HepG2 (cell line): ENCODE measurements at regions not wholly inside any gene's neighbourhood (a gene's known extent, or its start where the extent isn't known, plus 50 kb on each side); places are given as distances from the start of the nearest gene placed in this dataset.

Experiments
- ATAC-seq: fragments of 200-7000 bp; cut with Tn5 transposase; 3 replicates; pipeline ENCODE4 v1.9.1; 2020; ENCODE audit warnings: mild to moderate bottlenecking, moderate library complexity
- BruUV-seq: library from RNA; stranded (reverse); fragments of 400-500 nt; replicated peaks from 2 replicates; lab custom pipeline; 2021; lab: Mats Ljungman, UMichigan
- CTCF ChIA-PET: fragments of 300-600 bp; formaldehyde crosslinking; extraction: SDS; loops from one replicate; lab custom pipeline; 2021; ENCODE audit warnings: low total read pairs, inconsistent platforms, low intra/inter-chr PET ratio; lab: Yijun Ruan, JAX
- POLR2A ChIA-PET: fragments of 350-600 bp; sonication (Branson Sonifier 250); formaldehyde crosslinking; loops from one replicate; lab custom pipeline; 2020; ENCODE audit warnings: antibody characterized with exemption, inconsistent platforms; lab: Yijun Ruan, JAX
- DNase-seq: peaks from one replicate; pipeline ENCODE4 v3.0.0-alpha.2; 2015; ENCODE audit warnings: low spot score
- FAIRE-seq: peaks from 3 replicates; lab custom pipeline; 2011; peaks lifted over from hg19 to GRCh38; lab: Jason Lieb, UNC
- H2AFZ ChIP-seq: one replicate; pipeline ENCODE4 v1.6.1; 2011; ENCODE audit warnings: low read length, inconsistent platforms
- H3K27ac ChIP-seq: fragments of 300-600 bp; 3 replicates; pipeline ENCODE4 v1.8.0; 2011; ENCODE audit warnings: mixed run types, mild to moderate bottlenecking, mixed read lengths, low read length, inconsistent platforms; ENCODE audit not compliant: insufficient read depth; ENCODE audit errors: extremely low read length
- H3K27me3 ChIP-seq, 2 experiments: fragments of 200-600 bp in 1 of 2; 2 replicates in 1 of 2; 3 replicates in 1 of 2; pipeline versions ENCODE4 v1.6.0 to v1.8.0; 2011; ENCODE audit warnings: low read length in 2 of 2, mild to moderate bottlenecking in 2 of 2, moderate library complexity in 2 of 2, inconsistent platforms in 1 of 2; ENCODE audit not compliant: insufficient read depth in 2 of 2, control insufficient read depth in 1 of 2
- H3K36me3 ChIP-seq, 2 experiments: fragments of 200-600 bp in 1 of 2; replicated peaks in 1 of 2; 2 replicates in 1 of 2; 3 replicates in 1 of 2; pipeline versions ENCODE4 v1.5.1 to v1.8.0; 2011; ENCODE audit warnings: low read length in 2 of 2, inconsistent platforms in 1 of 2; ENCODE audit not compliant: insufficient read depth in 2 of 2, control insufficient read depth in 1 of 2
- H3K4me1 ChIP-seq: 2 replicates; pipeline ENCODE4 v1.5.1; 2012; ENCODE audit warnings: low read length, inconsistent platforms; ENCODE audit not compliant: insufficient read depth
- H3K4me2 ChIP-seq: 2 replicates; pipeline ENCODE4 v1.6.0; 2011; ENCODE audit warnings: low read depth, low read length, inconsistent platforms
- H3K4me3 ChIP-seq, 3 experiments: fragments of 200-600 bp in 1 of 3; sonication (generic), shearing (Covaris generic) in 1 of 3; replicated peaks in 1 of 3; 2 replicates each; pipeline ENCODE4 v1.5.1; 2011 to 2016; ENCODE audit warnings: low read length in 3 of 3, inconsistent platforms in 2 of 3, low read depth in 2 of 3, mild to moderate bottlenecking in 2 of 3, control low read depth in 1 of 3, mixed read lengths in 1 of 3; ENCODE audit not compliant: insufficient read depth in 1 of 3
- H3K79me2 ChIP-seq: one replicate; pipeline ENCODE4 v1.6.1; 2011; ENCODE audit warnings: low read length, inconsistent platforms; ENCODE audit not compliant: insufficient read depth
- H3K9ac ChIP-seq: 2 replicates; pipeline ENCODE4 v1.6.0; 2011; ENCODE audit warnings: mild to moderate bottlenecking, low read depth, low read length, inconsistent platforms; ENCODE audit not compliant: insufficient read depth
- H3K9me3 ChIP-seq: 2 replicates; pipeline ENCODE4 v1.5.1; 2012; ENCODE audit warnings: mild to moderate bottlenecking, low read length
- H4K20me1 ChIP-seq: 2 replicates; pipeline ENCODE4 v1.6.0; 2011; ENCODE audit warnings: inconsistent platforms, mild to moderate bottlenecking, low read length, moderate library complexity; ENCODE audit not compliant: insufficient read depth
- ATF7 ChIP-seq, 2 experiments: fragments of 450-650 bp in 1 of 2; sonication (generic) in 1 of 2; formaldehyde crosslinking in 1 of 2; IDR thresholded peaks; 2 replicates each; pipeline versions ENCODE4 v1.4.0 to v1.6.1; 2016 to 2020; ENCODE audit warnings: antibody characterized with exemption in 1 of 2, mild to moderate bottlenecking in 1 of 2, missing genetic modification reagents in 1 of 2
- EP300 ChIP-seq, 3 experiments: sonication (generic) in 1 of 3; formaldehyde crosslinking in 1 of 3; IDR thresholded peaks; 2 replicates each; pipeline versions ENCODE4 v1.5.1 to v1.6.1; 2011 to 2020; ENCODE audit warnings: low read depth in 2 of 3, low read length in 2 of 3, borderline replicate concordance in 1 of 3, improper control_type of control experiment in 1 of 3, mild to moderate bottlenecking in 1 of 3, missing genetic modification reagents in 1 of 3, moderate library complexity in 1 of 3
- ETV6 ChIP-seq: sonication (generic); formaldehyde crosslinking; conservative IDR thresholded peaks from 2 replicates; pipeline ENCODE4 v1.4.0; 2020; ENCODE audit warnings: missing genetic modification reagents
- HCFC1 ChIP-seq: fragments of 150-350 bp; IDR thresholded peaks from 2 replicates; pipeline ENCODE4 v1.6.1; 2014; ENCODE audit warnings: low read depth, low read length
- KDM3A ChIP-seq: IDR thresholded peaks from 2 replicates; pipeline ENCODE4 v1.6.1; 2018; ENCODE audit warnings: low read depth, missing compliant biosample characterization
- NCOA1 ChIP-seq: sonication (generic); formaldehyde crosslinking; IDR thresholded peaks from 2 replicates; pipeline ENCODE4 v1.9.0; 2021; ENCODE audit warnings: missing genetic modification reagents
- NFE2 ChIP-seq: sonication (generic); formaldehyde crosslinking; IDR thresholded peaks from 2 replicates; pipeline ENCODE4 v1.4.0; 2020; ENCODE audit warnings: missing genetic modification reagents
- POLR2AphosphoS5 ChIP-seq: IDR thresholded peaks from 2 replicates; pipeline ENCODE4 v1.6.1; 2012; ENCODE audit warnings: low read depth, low read length
- TSC22D2 ChIP-seq: sonication (generic); formaldehyde crosslinking; IDR thresholded peaks from 2 replicates; pipeline ENCODE4 v1.5.1; 2020; ENCODE audit warnings: missing genetic modification reagents, mild to moderate bottlenecking, borderline replicate concordance
- ZFP41 ChIP-seq: sonication (generic); formaldehyde crosslinking; IDR thresholded peaks from 2 replicates; pipeline ENCODE4 v1.4.0; 2020; ENCODE audit warnings: mild to moderate bottlenecking, missing genetic modification reagents, borderline replicate concordance
- ZNF143 ChIP-seq: sonication (generic); formaldehyde crosslinking; IDR thresholded peaks from 2 replicates; pipeline ENCODE4 v1.4.0; 2020; ENCODE audit warnings: missing genetic modification reagents
- ZNF274 ChIP-seq: sonication (generic); formaldehyde crosslinking; IDR thresholded peaks from 2 replicates; pipeline ENCODE4 v1.5.1; 2020; ENCODE audit warnings: mild to moderate bottlenecking, missing genetic modification reagents
- ZNF326 ChIP-seq: sonication (generic); formaldehyde crosslinking; IDR thresholded peaks from 2 replicates; pipeline ENCODE4 v1.4.0; 2020; ENCODE audit warnings: missing genetic modification reagents, borderline replicate concordance
- ZNF589 ChIP-seq: sonication (generic); formaldehyde crosslinking; conservative IDR thresholded peaks from 2 replicates; pipeline ENCODE4 v1.8.0; 2022; ENCODE audit warnings: mild to moderate bottlenecking, moderate library complexity, missing genetic modification reagents
- ZNF773 ChIP-seq: sonication (generic); formaldehyde crosslinking; IDR thresholded peaks from 2 replicates; pipeline ENCODE4 v1.4.0; 2020; ENCODE audit warnings: missing genetic modification reagents, borderline replicate concordance
- WGBS: methylation state at CpG from one replicate; pipeline ENCODE4 v1.1.6; 2017; ENCODE audit warnings: low lambda C conversion rate; 5-methylcytosine and 5-hydroxymethylcytosine counted together
- in situ Hi-C: cut with HindIII; loops from 2 replicates; pipeline ENCODE4 v1.10.0; 2017; ENCODE audit warnings: low pct_unique_long_range_greater_than_20kb; ENCODE audit not compliant: extremely low pct_ligation_motif_present
- intact Hi-C: fragments of 100-400 bp; cut with micrococcal nuclease; formaldehyde crosslinking; loops from one replicate; pipeline ENCODE4 v1.10.0; 2022; ENCODE audit not compliant: unreplicated experiment
- TF ChIP-seq, protein P1 (sequence below): IDR thresholded peaks from 2 replicates; pipeline ENCODE4 v1.6.1; 2016; ENCODE audit warnings: low read depth
- TF ChIP-seq, protein P2 (sequence below): sonication (generic); IDR thresholded peaks from 2 replicates; pipeline ENCODE4 v1.6.1; 2016; ENCODE audit warnings: low read depth, borderline replicate concordance
- TF ChIP-seq, protein P3 (sequence below): sonication (generic); formaldehyde crosslinking; IDR thresholded peaks from 2 replicates; pipeline ENCODE4 v1.9.0; 2021; ENCODE audit warnings: missing genetic modification reagents, mild to moderate bottlenecking, borderline replicate concordance
- TF ChIP-seq, protein P4 (sequence below): sonication (generic); formaldehyde crosslinking; IDR thresholded peaks from 2 replicates; pipeline ENCODE4 v1.8.1; 2023; ENCODE audit warnings: mild to moderate bottlenecking, inconsistent platforms, moderate library complexity, missing genetic modification reagents, borderline replicate concordance

GRCh38 chr9:135222881-135223760 lies 135.7 kb downstream of the OLFM1 start:
- no peaks in the 10 kb centered on the region for H3K4me1 ChIP-seq
- in situ Hi-C loops (no loop called here), intact Hi-C loops (no loop called here)
- no peak overlapping the region for H3K9ac ChIP-seq
- POLR2A ChIA-PET, result no interaction called here
- H3K27me3 ChIP-seq, result peaks cover 11 to 46% of the 10 kb centered on the region in 2 experiments; a peak in 3 of 5 replicates
- WGBS, result 9% methylated on average over 22 of the region's 30 CpGs
- H3K36me3 ChIP-seq, result no peaks in the 10 kb centered on the region
- no peak for FAIRE-seq
- no TSS peak for BruUV-seq
- H3K4me3 ChIP-seq, result no peak overlapping the region
- no peaks in the 10 kb centered on the region for H4K20me1 ChIP-seq
- no peak overlapping the region for H2AFZ ChIP-seq
- no peaks in the 10 kb centered on the region for H3K79me2 ChIP-seq
- CTCF ChIA-PET, result no interaction called here
- H3K4me2 ChIP-seq, result no peak overlapping the region
- TF ChIP-seq, protein P1, sequence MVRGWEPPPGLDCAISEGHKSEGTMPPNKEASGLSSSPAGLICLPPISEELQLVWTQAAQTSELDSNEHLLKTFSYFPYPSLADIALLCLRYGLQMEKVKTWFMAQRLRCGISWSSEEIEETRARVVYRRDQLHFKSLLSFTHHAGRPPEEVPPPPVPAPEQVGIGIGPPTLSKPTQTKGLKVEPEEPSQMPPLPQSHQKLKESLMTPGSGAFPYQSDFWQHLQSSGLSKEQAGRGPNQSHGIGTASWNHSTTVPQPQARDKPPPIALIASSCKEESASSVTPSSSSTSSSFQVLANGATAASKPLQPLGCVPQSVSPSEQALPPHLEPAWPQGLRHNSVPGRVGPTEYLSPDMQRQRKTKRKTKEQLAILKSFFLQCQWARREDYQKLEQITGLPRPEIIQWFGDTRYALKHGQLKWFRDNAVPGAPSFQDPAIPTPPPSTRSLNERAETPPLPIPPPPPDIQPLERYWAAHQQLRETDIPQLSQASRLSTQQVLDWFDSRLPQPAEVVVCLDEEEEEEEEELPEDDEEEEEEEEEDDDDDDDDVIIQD (CRISPR knock-in tag), result no peak
- TF ChIP-seq ZFP41 (CRISPR knock-in tag) (no peak), EP300 (IDR thresholded peaks at IDR 0.05; ENCODE audit: low read depth in 2 of 2, low read length in 2 of 2) (no peak), EP300 (CRISPR knock-in tag; IDR thresholded peaks at IDR 0.05; ENCODE audit: borderline replicate concordance) (no peak), NFE2 (CRISPR knock-in tag) (no peak), ATF7 (IDR thresholded peaks at IDR 0.05) (no peak), ATF7 (CRISPR knock-in tag; IDR thresholded peaks at IDR 0.05) (no peak), POLR2AphosphoS5 (no peak), TSC22D2 (CRISPR knock-in tag) (no peak), ETV6 (CRISPR knock-in tag) (no peak), ZNF274 (no peak), KDM3A (CRISPR knock-in tag) (no peak), ZNF326 (no peak), HCFC1 (no peak), ZNF143 (CRISPR knock-in tag) (no peak), NCOA1 (CRISPR knock-in tag) (no peak), ZNF773 (CRISPR knock-in tag) (no peak), ZNF589 (CRISPR knock-in tag) (no peak)
- TF ChIP-seq, protein P2, sequence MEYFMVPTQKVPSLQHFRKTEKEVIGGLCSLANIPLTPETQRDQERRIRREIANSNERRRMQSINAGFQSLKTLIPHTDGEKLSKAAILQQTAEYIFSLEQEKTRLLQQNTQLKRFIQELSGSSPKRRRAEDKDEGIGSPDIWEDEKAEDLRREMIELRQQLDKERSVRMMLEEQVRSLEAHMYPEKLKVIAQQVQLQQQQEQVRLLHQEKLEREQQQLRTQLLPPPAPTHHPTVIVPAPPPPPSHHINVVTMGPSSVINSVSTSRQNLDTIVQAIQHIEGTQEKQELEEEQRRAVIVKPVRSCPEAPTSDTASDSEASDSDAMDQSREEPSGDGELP, result no peak
- TF ChIP-seq, protein P3, sequence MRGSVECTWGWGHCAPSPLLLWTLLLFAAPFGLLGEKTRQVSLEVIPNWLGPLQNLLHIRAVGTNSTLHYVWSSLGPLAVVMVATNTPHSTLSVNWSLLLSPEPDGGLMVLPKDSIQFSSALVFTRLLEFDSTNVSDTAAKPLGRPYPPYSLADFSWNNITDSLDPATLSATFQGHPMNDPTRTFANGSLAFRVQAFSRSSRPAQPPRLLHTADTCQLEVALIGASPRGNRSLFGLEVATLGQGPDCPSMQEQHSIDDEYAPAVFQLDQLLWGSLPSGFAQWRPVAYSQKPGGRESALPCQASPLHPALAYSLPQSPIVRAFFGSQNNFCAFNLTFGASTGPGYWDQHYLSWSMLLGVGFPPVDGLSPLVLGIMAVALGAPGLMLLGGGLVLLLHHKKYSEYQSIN (CRISPR knock-in tag), result no peak
- TF ChIP-seq, protein P4, sequence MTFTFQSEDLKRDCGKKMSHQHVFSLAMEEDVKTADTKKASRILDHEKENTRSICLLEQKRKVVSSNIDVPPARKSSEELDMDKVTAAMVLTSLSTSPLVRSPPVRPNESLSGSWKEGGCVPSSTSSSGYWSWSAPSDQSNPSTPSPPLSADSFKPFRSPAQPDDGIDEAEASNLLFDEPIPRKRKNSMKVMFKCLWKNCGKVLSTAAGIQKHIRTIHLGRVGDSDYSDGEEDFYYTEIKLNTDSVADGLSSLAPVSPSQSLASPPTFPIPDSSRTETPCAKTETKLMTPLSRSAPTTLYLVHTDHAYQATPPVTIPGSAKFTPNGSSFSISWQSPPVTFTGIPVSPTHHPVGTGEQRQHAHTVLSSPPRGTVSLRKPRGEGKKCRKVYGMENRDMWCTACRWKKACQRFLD (CRISPR knock-in tag), result no peak
- no peak for DNase-seq
- ATAC-seq, result no peak
- H3K27ac ChIP-seq, result no peak overlapping the region
- no peaks in the 10 kb centered on the region for H3K9me3 ChIP-seq
